BLaER1 (cell line): ENCODE measurements at regions not wholly inside any gene's neighbourhood (a gene's known extent, or its start where the extent isn't known, plus 50 kb on each side); places are given as distances from the start of the nearest gene placed in this dataset.

Source experiments
- H3K27ac ChIP-seq: shearing (Covaris generic); formaldehyde crosslinking; 2 replicates; pipeline ENCODE4 v1.8.1; 2022
- H3K27me3 ChIP-seq: shearing (Covaris generic); formaldehyde crosslinking; 2 replicates; pipeline ENCODE4 v1.8.1; 2022
- H3K36me3 ChIP-seq: shearing (Covaris generic); formaldehyde crosslinking; 2 replicates; pipeline ENCODE4 v1.8.1; 2022
- H3K4me1 ChIP-seq: shearing (Covaris generic); formaldehyde crosslinking; 2 replicates; pipeline ENCODE4 v1.8.1; 2022
- H3K4me2 ChIP-seq: shearing (Covaris generic); formaldehyde crosslinking; 2 replicates; pipeline ENCODE4 v1.8.1; 2022
- H3K4me3 ChIP-seq: shearing (Covaris generic); formaldehyde crosslinking; 2 replicates; pipeline ENCODE4 v1.8.1; 2022
- H3K9ac ChIP-seq: shearing (Covaris generic); formaldehyde crosslinking; 2 replicates; pipeline ENCODE4 v1.8.1; 2022
- H3K9me3 ChIP-seq: shearing (Covaris generic); formaldehyde crosslinking; 2 replicates; pipeline ENCODE4 v1.8.1; 2022
- H4K20me1 ChIP-seq: shearing (Covaris generic); formaldehyde crosslinking; 2 replicates; pipeline ENCODE4 v1.8.1; 2022
- Cebpa-rat ChIP-seq: shearing (Covaris generic); IDR thresholded peaks from 2 replicates; pipeline ENCODE4 v1.8.1; 2022

DNA sequence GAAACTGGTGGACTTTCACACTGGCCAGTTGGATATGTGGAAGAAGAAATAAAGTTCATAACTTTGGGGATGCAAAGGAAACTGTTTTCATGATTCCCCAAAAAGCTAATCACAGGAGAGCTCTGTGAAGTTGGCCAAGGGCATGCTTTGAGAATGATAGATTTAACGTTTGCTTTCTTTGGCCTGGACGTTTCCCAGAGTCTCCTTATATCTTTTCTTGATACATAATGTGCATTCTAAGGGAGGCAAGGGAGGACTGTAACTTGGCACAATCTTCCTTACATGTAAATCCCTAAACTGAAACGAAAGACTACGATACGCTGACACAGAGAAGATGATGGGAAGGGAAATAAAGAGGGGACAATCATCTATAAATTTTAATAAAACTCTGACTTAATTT is 176.5 kb upstream of the INHBA start:
- Histone ChIP-seq H3K27ac (peak overlapping the region; percentile 25; the same call in 1 of the 2 replicates), H3K4me2 (peak overlapping the region; percentile 39), H3K4me1 (peaks cover 89% of the 10 kb centered on the region), H3K4me3 (no peak overlapping the region), H4K20me1 (no peaks in the 10 kb centered on the region), H3K9me3 (peaks cover 14% of the 10 kb centered on the region), H3K36me3 (no peaks in the 10 kb centered on the region), H3K9ac (no peak overlapping the region), H3K27me3 (no peaks in the 10 kb centered on the region)
- TF ChIP-seq Cebpa-rat, result no peak

- Histone ChIP-seq H3K9me3 (peaks cover 14% of the 10 kb centered on the region), H3K4me2 (peak overlapping the region; percentile 39), H4K20me1 (no peaks in the 10 kb centered on the region), H3K9ac (no peak overlapping the region), H3K4me3 (no peak overlapping the region), H3K27me3 (no peaks in the 10 kb centered on the region), H3K27ac (peak overlapping the region; percentile 25), H3K36me3 (no peaks in the 10 kb centered on the region), H3K4me1 (peaks cover 97% of the 10 kb centered on the region)
- TF ChIP-seq Cebpa-rat, result no peak
These were observed 175.7 kb upstream of the INHBA start for GRCh38 chr7:41878309-41879295.

GRCh38 chr7:41877118-41877517 is 174.2 kb upstream of the INHBA start:
- H3K9me3 ChIP-seq, result peaks cover 14% of the 10 kb centered on the region
- H3K27me3 ChIP-seq, result no peaks in the 10 kb centered on the region
- H4K20me1 ChIP-seq, result no peaks in the 10 kb centered on the region
- H3K27ac ChIP-seq, result no peak overlapping the region
- H3K9ac ChIP-seq, result no peak overlapping the region
- TF ChIP-seq Cebpa-rat, result no peak
- no peaks in the 10 kb centered on the region for H3K36me3 ChIP-seq
- H3K4me2 ChIP-seq, result no peak overlapping the region
- no peak overlapping the region for H3K4me3 ChIP-seq
- H3K4me1 ChIP-seq, result peaks cover 91% of the 10 kb centered on the region

GRCh38 chr7:41875513-41875912 is 172.6 kb upstream of the INHBA start:
- peaks cover 75% of the 10 kb centered on the region for H3K4me1 ChIP-seq
- no peaks in the 10 kb centered on the region for H3K27me3 ChIP-seq
- H3K9me3 ChIP-seq, result peaks cover 6% of the 10 kb centered on the region
- peak overlapping the region; percentile 48; the same call in 1 of the 2 replicates for H3K27ac ChIP-seq
- H3K36me3 ChIP-seq, result no peaks in the 10 kb centered on the region
- no peak overlapping the region for H3K4me3 ChIP-seq
- TF ChIP-seq Cebpa-rat, result no peak
- no peaks in the 10 kb centered on the region for H4K20me1 ChIP-seq
- no peak overlapping the region for H3K9ac ChIP-seq
- peak overlapping the region; percentile 67 for H3K4me2 ChIP-seq

- Histone ChIP-seq H3K4me2 (peak overlapping the region; percentile 67), H3K27ac (peak overlapping the region; percentile 62; the same call in 1 of the 2 replicates), H3K9me3 (no peaks in the 10 kb centered on the region), H3K27me3 (no peaks in the 10 kb centered on the region), H3K4me3 (no peak overlapping the region), H4K20me1 (no peaks in the 10 kb centered on the region), H3K9ac (no peak overlapping the region), H3K4me1 (peaks cover 63% of the 10 kb centered on the region), H3K36me3 (no peaks in the 10 kb centered on the region)
- no peak for TF ChIP-seq Cebpa-rat
These were observed 171.4 kb upstream of the INHBA start for GRCh38 chr7:41874201-41874785.

GRCh38 chr7:41873741-41874140 is 170.9 kb upstream of the INHBA start:
- Histone ChIP-seq H3K4me2 (peak overlapping the region; percentile 67), H3K4me3 (no peak overlapping the region), H4K20me1 (no peaks in the 10 kb centered on the region), H3K9ac (no peak overlapping the region), H3K9me3 (no peaks in the 10 kb centered on the region), H3K27ac (peak overlapping the region; percentile 62), H3K36me3 (no peaks in the 10 kb centered on the region), H3K27me3 (no peaks in the 10 kb centered on the region), H3K4me1 (peaks cover 57% of the 10 kb centered on the region)
- TF ChIP-seq Cebpa-rat, result no peak

DNA sequence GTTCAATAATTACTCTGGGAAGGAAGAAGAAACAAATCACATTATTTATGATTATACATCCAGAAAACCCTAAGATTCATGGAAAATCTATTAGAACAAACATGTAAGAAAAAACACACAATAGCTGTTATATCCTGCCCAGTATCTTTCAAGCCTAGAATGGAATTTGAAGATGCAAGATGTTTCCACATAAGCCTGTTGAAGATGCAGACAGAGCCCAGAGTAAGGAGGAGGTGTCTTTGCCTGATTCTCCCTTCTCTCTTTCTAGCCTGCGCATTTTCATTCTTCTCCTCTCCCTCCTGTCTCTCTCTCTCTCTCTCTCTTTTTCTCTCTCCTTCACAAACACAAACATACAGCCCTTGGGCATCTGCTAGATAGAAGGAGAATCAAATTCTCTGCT is 170.1 kb upstream of the INHBA start:
- Histone ChIP-seq H3K9me3 (no peaks in the 10 kb centered on the region), H3K27me3 (no peaks in the 10 kb centered on the region), H3K9ac (no peak overlapping the region), H3K27ac (peak overlapping the region; percentile 62; the same call in 1 of the 2 replicates), H3K4me1 (peaks cover 49% of the 10 kb centered on the region), H3K4me2 (peak overlapping the region; percentile 67; the same call in 1 of the 2 replicates), H3K4me3 (no peak overlapping the region), H3K36me3 (no peaks in the 10 kb centered on the region), H4K20me1 (no peaks in the 10 kb centered on the region)
- TF ChIP-seq Cebpa-rat, result no peak

GRCh38 chr7:41870461-41871138 is 167.7 kb upstream of the INHBA start:
- no peaks in the 10 kb centered on the region for H4K20me1 ChIP-seq
- H3K27ac ChIP-seq, result no peak overlapping the region
- H3K4me3 ChIP-seq, result no peak overlapping the region
- no peak overlapping the region for H3K4me2 ChIP-seq
- TF ChIP-seq Cebpa-rat, result no peak
- H3K4me1 ChIP-seq, result peaks cover 28% of the 10 kb centered on the region
- H3K9me3 ChIP-seq, result peaks cover 20% of the 10 kb centered on the region
- H3K9ac ChIP-seq, result no peak overlapping the region
- no peaks in the 10 kb centered on the region for H3K27me3 ChIP-seq
- no peaks in the 10 kb centered on the region for H3K36me3 ChIP-seq

DNA sequence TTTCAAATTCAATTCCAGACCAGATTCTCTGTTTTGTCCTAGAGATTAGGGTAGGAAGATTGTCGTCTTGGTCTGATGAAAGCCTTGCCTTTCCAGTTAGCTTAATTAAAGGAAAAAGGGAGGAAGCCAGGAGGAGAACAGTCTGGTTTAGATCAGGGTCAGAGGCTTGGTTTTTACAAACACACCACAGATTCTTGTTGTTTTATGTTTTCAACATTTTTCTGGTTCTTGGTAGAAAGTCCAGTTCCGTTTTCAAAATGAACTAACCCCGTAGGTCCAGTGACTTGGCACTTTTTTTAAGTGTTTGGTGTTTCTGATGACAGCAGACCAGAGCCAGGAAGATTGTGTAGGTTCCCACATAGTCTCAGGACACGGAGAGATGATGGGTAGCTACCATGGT is 167.1 kb upstream of the INHBA start:
- Histone ChIP-seq H3K4me3 (no peak overlapping the region), H3K9me3 (peaks cover 26% of the 10 kb centered on the region), H3K9ac (no peak overlapping the region), H3K4me2 (no peak overlapping the region), H3K27me3 (no peaks in the 10 kb centered on the region), H3K27ac (no peak overlapping the region), H3K36me3 (no peaks in the 10 kb centered on the region; the same call in 1 of the 2 replicates), H4K20me1 (no peaks in the 10 kb centered on the region), H3K4me1 (peaks cover 22% of the 10 kb centered on the region)
- TF ChIP-seq Cebpa-rat, result no peak

DNA sequence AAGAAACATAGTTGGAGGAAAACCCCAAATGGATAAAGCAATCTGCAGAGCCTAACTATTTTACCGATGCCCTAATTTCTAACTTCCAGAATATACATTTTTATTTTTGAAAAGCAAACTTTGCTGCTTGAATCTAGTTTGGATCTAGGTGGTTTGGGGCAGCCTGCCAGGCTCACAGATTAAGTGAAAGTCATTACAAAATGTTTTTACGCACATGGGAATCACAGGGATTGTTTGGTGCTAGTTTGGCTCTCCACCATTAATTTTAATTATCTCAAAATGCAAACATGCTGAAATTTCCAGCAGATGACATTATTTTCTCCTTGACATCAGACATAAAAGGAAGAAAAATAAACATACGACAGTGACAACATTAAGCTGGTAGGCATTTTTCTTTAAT is 166.7 kb upstream of the INHBA start:
- H3K27ac ChIP-seq, result no peak overlapping the region
- no peak for TF ChIP-seq Cebpa-rat
- no peak overlapping the region for H3K9ac ChIP-seq
- H3K9me3 ChIP-seq, result peaks cover 30% of the 10 kb centered on the region
- H3K27me3 ChIP-seq, result no peaks in the 10 kb centered on the region
- H3K36me3 ChIP-seq, result no peaks in the 10 kb centered on the region; the same call in 1 of the 2 replicates
- peaks cover 18% of the 10 kb centered on the region for H3K4me1 ChIP-seq
- no peak overlapping the region for H3K4me3 ChIP-seq
- no peak overlapping the region for H3K4me2 ChIP-seq
- no peaks in the 10 kb centered on the region for H4K20me1 ChIP-seq
